ENCODE measurements at regions not wholly inside any gene's neighbourhood (a gene's known extent, or its start where the extent isn't known, plus 50 kb on each side); places are given as distances from the start of the nearest gene placed in this dataset.

GRCh38 chr11:13225038-13226001 is 52.3 kb upstream of the BMAL1 start:
- no peak overlapping the region for H4K8ac ChIP-seq (ENCODE audit: extremely low read depth, insufficient read depth, low read length)
- no peak overlapping the region for H3K4me3 ChIP-seq (ENCODE audit: extremely low read depth in 1 of 4, insufficient read depth in 2 of 4, low read depth in 3 of 4, low read length in 4 of 4)
- no peaks in the 10 kb centered on the region for H3K23me2 ChIP-seq (ENCODE audit: low read depth, low read length)
- no peaks in the 10 kb centered on the region for H3K9me3 ChIP-seq (ENCODE audit: insufficient read depth in 2 of 2, low read depth in 1 of 2, low read length in 1 of 2)
- no peak overlapping the region for H2AFZ ChIP-seq (ENCODE audit: low read length)
- no peaks in the 10 kb centered on the region for H3K4me1 ChIP-seq (replicated peaks in 1 of 4; ENCODE audit: control insufficient read depth in 3 of 4, insufficient read depth in 4 of 4, low read length in 3 of 4)
- H2BK120ac ChIP-seq (replicated peaks; ENCODE audit: low read depth, low read length): no peak overlapping the region
- H2BK5ac ChIP-seq (ENCODE audit: low read depth, low read length): no peak overlapping the region
- no peak overlapping the region for H3K4ac ChIP-seq (replicated peaks; ENCODE audit: insufficient read length, low read depth, low read length)
- no peak overlapping the region for H4K5ac ChIP-seq (ENCODE audit: insufficient read length, low read depth, low read length)
- DNase-seq (ENCODE audit: low read depth in 1 of 2, low spot score in 2 of 2) (peak in 1 of 2 experiments; percentile 23), FAIRE-seq (no peak)
- H3K9ac ChIP-seq (replicated peaks in 1 of 4; ENCODE audit: extremely low read depth in 1 of 4, low read depth in 3 of 4, low read length in 3 of 4): no peak overlapping the region
- H2AK5ac ChIP-seq (ENCODE audit: low read depth, low read length): no peak overlapping the region
- no peak overlapping the region for H3K14ac ChIP-seq (ENCODE audit: insufficient read length)
- no peak for TF ChIP-seq CBX8 (IDR thresholded peaks at IDR 0.05; ENCODE audit: borderline replicate concordance, low read depth, low read length)
- TF ChIP-seq CTBP2 (IDR thresholded peaks at IDR 0.05; ENCODE audit: borderline replicate concordance, insufficient read depth, insufficient read length, low read length): no peak
- TF ChIP-seq SP1 (IDR thresholded peaks at IDR 0.05; ENCODE audit: low read depth, low read length): no peak
- TF ChIP-seq NANOG (IDR thresholded peaks at IDR 0.05; ENCODE audit: insufficient read depth, low read depth, low read length, poor library complexity, severe bottlenecking): no peak
- no peak overlapping the region for H3K56ac ChIP-seq (replicated peaks; ENCODE audit: insufficient read length, low read depth, low read length)
- H2BK15ac ChIP-seq (ENCODE audit: low read length): no peak overlapping the region
- H3K79me1 ChIP-seq (ENCODE audit: low read depth, low read length): no peaks in the 10 kb centered on the region
- no peak overlapping the region for H3K18ac ChIP-seq (ENCODE audit: extremely low read depth, low read length)
- no peak overlapping the region for H3K27ac ChIP-seq (ENCODE audit: low read depth, low read length)
- H2BK20ac ChIP-seq (ENCODE audit: low read length): no peak overlapping the region
- no peak overlapping the region for H3K23ac ChIP-seq (ENCODE audit: insufficient read length)
- no peak overlapping the region for H3K4me2 ChIP-seq (ENCODE audit: insufficient read depth in 1 of 2, low read depth in 2 of 2, low read length in 2 of 2)
- H4K91ac ChIP-seq (replicated peaks; ENCODE audit: insufficient read length, low read length): no peak overlapping the region
- 91% methylated on average over 10 of the region's 10 CpGs; no CpG with 5 or more reads in 1 of the 2 experiments for WGBS, 2 experiments (ENCODE audit: extremely low coverage in 1 of 2, insufficient coverage in 1 of 2, insufficient read length in 1 of 2, insufficient replicate concordance in 2 of 2, low coverage in 1 of 2, low lambda C conversion rate in 2 of 2, missing lambda C conversion rate in 1 of 2)
- no peaks in the 10 kb centered on the region for H3K27me3 ChIP-seq (replicated peaks in 1 of 4; ENCODE audit: control insufficient read depth in 3 of 4, extremely low read depth in 1 of 4, insufficient read depth in 3 of 4, low read length in 3 of 4)
- no peak overlapping the region for H2BK12ac ChIP-seq (ENCODE audit: low read depth, low read length)
- no peaks in the 10 kb centered on the region for H3K36me3 ChIP-seq (ENCODE audit: control insufficient read depth in 2 of 4, insufficient read depth in 4 of 4, low read length in 3 of 4)
- ChIA-PET POLR2A (ENCODE audit: partially characterized antibody) (no interaction called here), CTCF (ENCODE audit: partially characterized antibody) (interaction anchor here (0.7 to 8.2 kb wide), 19 partner anchors 10 to 937 kb away, joined by 3 to 95 read pairs (median 3); partner anchors contain the start of gene RASSF10)
- no peaks in the 10 kb centered on the region for H3K79me2 ChIP-seq (ENCODE audit: control insufficient read depth in 1 of 2, insufficient read depth in 2 of 2, low read length in 2 of 2)
- H4K20me1 ChIP-seq (replicated peaks in 1 of 2; ENCODE audit: control insufficient read depth in 1 of 2, insufficient read depth in 2 of 2, low read length in 2 of 2): no peaks in the 10 kb centered on the region
